DOHH2 (cell line): ENCODE measurements at regions not wholly inside any gene's neighbourhood (a gene's known extent, or its start where the extent isn't known, plus 50 kb on each side); places are given as distances from the start of the nearest gene placed in this dataset.
"Not testable (repeated sequence)": the region's sequence is repeated elsewhere in the genome, so short reads cannot be mapped to it uniquely, and the experiment has no call there.

Experiments
- EZH2phosphoT487 ChIP-seq: fragments of 200-600 bp; sonication (generic); IDR thresholded peaks from 2 replicates; pipeline ENCODE4 v1.6.1; 2017; ENCODE audit warnings: borderline replicate concordance, mild to moderate bottlenecking, antibody characterized with exemption, low read length, moderate library complexity, mixed read lengths
- TF ChIP-seq, protein P1 (sequence below): fragments of 200-600 bp; sonication (generic); IDR thresholded peaks from one replicate; pipeline ENCODE4 v1.5.1; 2014; ENCODE audit warnings: antibody characterized with exemption, mild to moderate bottlenecking, low read depth, low read length; ENCODE audit not compliant: poor library complexity, severe bottlenecking

DNA sequence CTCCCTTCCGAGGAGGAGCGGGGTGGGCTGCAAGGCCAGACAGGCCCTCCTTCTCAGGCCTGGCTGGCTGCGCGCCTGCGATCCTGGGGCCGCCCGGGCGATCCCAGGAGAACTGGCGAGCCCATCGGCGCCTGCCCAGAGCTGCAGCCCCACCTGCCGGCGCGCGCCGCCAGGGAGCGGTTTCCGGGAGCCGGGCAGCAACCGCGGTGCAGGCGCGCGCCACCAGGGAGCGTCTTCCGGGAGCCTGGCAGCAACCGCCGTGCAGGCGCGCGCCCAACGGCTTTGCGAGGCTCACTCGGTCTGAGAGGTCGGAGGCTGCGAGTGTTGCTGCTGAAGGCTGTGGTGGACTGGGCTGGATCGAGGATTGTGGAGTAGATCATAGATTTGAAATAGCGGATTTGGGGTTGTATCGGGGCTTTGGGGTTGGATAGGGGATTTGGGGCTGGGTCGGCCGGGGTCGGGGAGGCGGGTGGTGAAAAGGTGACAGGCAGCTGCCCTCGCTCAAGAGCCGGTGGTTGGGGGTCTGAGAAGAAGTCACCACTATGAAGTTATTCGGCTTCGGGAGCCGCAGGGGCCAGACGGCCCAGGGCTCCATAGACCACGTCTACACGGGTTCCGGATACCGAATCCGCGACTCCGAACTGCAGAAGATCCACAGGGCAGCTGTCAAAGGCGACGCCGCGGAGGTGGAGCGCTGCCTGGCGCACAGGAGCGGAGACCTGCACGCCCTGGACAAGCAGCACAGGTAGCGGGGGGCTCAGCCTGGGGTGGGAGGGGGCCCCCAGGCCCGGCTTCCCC is 668.9 kb downstream of the SPATA31A6 start:
- TF ChIP-seq, protein P1, sequence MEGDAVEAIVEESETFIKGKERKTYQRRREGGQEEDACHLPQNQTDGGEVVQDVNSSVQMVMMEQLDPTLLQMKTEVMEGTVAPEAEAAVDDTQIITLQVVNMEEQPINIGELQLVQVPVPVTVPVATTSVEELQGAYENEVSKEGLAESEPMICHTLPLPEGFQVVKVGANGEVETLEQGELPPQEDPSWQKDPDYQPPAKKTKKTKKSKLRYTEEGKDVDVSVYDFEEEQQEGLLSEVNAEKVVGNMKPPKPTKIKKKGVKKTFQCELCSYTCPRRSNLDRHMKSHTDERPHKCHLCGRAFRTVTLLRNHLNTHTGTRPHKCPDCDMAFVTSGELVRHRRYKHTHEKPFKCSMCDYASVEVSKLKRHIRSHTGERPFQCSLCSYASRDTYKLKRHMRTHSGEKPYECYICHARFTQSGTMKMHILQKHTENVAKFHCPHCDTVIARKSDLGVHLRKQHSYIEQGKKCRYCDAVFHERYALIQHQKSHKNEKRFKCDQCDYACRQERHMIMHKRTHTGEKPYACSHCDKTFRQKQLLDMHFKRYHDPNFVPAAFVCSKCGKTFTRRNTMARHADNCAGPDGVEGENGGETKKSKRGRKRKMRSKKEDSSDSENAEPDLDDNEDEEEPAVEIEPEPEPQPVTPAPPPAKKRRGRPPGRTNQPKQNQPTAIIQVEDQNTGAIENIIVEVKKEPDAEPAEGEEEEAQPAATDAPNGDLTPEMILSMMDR: not testable (repeated sequence)
- TF ChIP-seq EZH2phosphoT487: not testable (repeated sequence)
